Fibroblast of mammary gland (primary cell): ENCODE measurements at regions not wholly inside any gene's neighbourhood (a gene's known extent, or its start where the extent isn't known, plus 50 kb on each side); places are given as distances from the start of the nearest gene placed in this dataset.
"Not testable (repeated sequence)": the region's sequence is repeated elsewhere in the genome, so short reads cannot be mapped to it uniquely, and the experiment has no call there.

Experiments used
- DNase-seq: peaks from one replicate; pipeline ENCODE4 v3.0.0-alpha.2; 2010; ENCODE audit warnings: low read depth
- H3K4me3 ChIP-seq: 2 replicates; pipeline ENCODE4 v1.5.1; 2011; ENCODE audit warnings: low read depth, mild to moderate bottlenecking, low read length, moderate library complexity; ENCODE audit not compliant: control insufficient read depth
- TF ChIP-seq, protein P1 (sequence below): conservative IDR thresholded peaks from 2 replicates; pipeline ENCODE4 v1.5.1; 2011; ENCODE audit warnings: low read depth, low read length, inconsistent platforms; ENCODE audit not compliant: control insufficient read depth, insufficient read depth

DNA sequence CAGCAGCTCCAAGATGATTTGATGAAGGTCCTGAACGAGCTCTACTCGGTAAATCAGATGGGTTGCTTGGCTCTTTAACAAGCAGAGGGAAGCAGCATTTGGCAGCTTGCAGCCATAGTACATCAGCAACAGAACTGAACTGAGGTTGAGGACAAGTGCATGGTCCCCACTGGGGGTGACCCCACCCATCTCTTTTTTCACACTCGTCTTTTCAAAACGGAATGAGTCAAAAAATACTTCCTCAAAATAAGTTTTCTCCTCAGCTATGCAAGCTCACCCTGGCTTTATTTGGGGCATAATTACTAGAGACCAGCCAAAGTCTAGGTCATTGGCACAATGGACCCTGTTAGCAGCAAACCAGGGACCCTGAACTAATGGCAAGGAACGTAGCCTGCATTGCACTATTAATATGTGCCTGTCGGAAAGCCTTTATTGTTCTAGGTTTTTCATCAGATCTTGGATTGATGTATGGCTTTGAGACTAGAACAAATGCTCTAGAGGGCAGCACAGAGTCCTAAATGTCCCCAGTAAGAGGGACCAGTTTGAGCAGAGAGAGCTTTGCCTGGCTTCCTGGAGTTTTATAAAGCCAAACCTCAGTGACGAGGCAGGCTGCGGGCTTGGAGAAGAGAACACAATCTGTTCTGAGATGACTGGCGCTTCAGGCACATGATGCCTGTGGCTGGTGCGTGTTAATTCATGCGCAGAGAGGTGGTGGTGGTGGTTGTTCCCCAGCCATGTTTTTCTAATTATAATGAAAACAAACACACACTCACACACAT, 86.1 kb upstream of the IKBKE start:
- not testable (repeated sequence) for H3K4me3 ChIP-seq
- peak; percentile 54 for DNase-seq
- TF ChIP-seq, protein P1, sequence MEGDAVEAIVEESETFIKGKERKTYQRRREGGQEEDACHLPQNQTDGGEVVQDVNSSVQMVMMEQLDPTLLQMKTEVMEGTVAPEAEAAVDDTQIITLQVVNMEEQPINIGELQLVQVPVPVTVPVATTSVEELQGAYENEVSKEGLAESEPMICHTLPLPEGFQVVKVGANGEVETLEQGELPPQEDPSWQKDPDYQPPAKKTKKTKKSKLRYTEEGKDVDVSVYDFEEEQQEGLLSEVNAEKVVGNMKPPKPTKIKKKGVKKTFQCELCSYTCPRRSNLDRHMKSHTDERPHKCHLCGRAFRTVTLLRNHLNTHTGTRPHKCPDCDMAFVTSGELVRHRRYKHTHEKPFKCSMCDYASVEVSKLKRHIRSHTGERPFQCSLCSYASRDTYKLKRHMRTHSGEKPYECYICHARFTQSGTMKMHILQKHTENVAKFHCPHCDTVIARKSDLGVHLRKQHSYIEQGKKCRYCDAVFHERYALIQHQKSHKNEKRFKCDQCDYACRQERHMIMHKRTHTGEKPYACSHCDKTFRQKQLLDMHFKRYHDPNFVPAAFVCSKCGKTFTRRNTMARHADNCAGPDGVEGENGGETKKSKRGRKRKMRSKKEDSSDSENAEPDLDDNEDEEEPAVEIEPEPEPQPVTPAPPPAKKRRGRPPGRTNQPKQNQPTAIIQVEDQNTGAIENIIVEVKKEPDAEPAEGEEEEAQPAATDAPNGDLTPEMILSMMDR, result peak; percentile 12

GRCh38 chr1:206384891-206385290, 85.4 kb upstream of the IKBKE start:
- DNase-seq, H3K4me3 ChIP-seq: not testable (repeated sequence)

- H3K4me3 ChIP-seq, DNase-seq: not testable (repeated sequence)
Observed at GRCh38 chr1:206387631-206388030, 82.6 kb upstream of the IKBKE start.

GRCh38 chr1:206391903-206392302, 78.4 kb upstream of the IKBKE start:
- DNase-seq, H3K4me3 ChIP-seq: not testable (repeated sequence)

GRCh38 chr1:206397501-206397900, 72.8 kb upstream of the IKBKE start:
- not testable (repeated sequence) for DNase-seq, H3K4me3 ChIP-seq

- DNase-seq, H3K4me3 ChIP-seq: not testable (repeated sequence)
Observed at GRCh38 chr1:206398261-206398660, 72.0 kb upstream of the IKBKE start.

GRCh38 chr1:206403612-206404307, 66.5 kb upstream of the IKBKE start:
- not testable (repeated sequence) for DNase-seq

GRCh38 chr1:206404309-206405027, 65.8 kb upstream of the IKBKE start:
- not testable (repeated sequence) for DNase-seq, H3K4me3 ChIP-seq

More at GRCh38 chr1:206403612-206404307, 66.5 kb upstream of the IKBKE start:
- not testable (repeated sequence) for H3K4me3 ChIP-seq

DNA sequence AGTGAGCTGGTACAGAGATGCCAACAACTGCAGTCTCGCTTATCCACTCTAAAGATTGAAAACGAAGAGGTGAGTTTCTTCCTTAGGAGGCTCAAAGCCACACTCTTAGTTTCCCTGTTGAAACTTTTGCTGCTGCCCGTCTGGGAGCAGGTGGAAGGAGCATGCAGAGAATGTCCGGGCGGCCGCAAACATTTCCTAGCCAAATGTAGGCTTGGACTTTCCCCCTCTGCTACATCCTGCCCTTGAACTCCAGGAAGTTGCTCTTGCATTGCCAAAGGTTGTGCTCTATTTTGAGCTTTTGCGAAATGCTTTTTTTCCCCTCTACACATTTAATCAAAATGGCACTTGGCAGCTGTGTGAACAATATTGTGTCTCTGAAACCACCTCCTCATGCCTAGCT, 65.0 kb upstream of the IKBKE start:
- not testable (repeated sequence) for H3K4me3 ChIP-seq, DNase-seq

DNA sequence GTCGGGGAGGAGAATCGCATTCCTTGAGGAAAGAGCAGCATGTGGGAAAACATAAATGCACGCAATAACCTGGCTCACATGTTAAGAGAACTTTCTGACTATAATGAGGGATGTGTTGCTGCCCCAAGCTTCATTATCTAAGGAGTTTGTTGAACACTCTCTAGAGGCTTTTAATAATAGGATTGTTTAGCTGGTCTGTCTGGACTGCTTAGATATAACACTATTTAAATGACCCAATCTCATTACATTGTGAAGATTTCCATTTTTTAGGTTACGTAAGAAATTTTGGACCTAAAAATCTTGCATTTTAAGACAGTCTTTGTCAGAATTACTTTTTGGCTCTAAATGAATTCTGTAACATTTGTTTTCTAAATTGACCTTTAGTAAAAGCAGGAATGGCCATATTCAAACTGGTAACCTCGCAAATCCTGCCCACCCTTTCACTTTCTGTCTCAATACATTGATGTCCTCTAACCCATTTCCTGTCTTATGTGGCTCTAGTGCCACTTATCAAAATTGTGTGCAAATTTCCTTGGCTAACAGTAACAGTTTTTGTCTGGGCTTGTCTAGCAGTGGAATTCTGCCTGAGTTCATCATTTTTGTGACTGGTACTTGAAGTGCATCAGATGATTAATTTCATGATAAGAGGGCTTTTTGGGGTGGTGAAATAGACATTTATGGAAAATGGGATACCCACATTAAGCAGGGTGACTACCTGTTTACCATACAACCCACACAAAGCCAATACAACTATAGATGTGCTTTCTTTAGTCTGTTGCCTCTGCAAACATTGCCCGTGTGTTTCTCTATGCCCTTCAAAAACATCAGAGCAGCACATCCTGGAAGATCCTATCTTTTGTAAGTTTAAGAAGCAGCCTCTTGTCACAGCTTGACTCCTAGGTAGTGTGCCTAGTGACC, 61.6 kb upstream of the IKBKE start:
- DNase-seq, H3K4me3 ChIP-seq: not testable (repeated sequence)

- H3K4me3 ChIP-seq, result no peak overlapping the region
- TF ChIP-seq, protein P1, result no peak
- DNase-seq, result no peak
Observed at GRCh38 chr1:206411321-206411720, 59.0 kb upstream of the IKBKE start.
